Trophoblast cell (in vitro differentiated cells and primary cell): ENCODE measurements at regions not wholly inside any gene's neighbourhood (a gene's known extent, or its start where the extent isn't known, plus 50 kb on each side); places are given as distances from the start of the nearest gene placed in this dataset.

Experiments used
- DNase-seq, 2 donors: peaks; one replicate each; pipeline ENCODE4 v3.0.0-alpha.2; 2016
- H2AFZ ChIP-seq: 2 replicates; pipeline ENCODE4 v1.6.1; 2013; ENCODE audit warnings: low read length, moderate library complexity, mild to moderate bottlenecking; ENCODE audit not compliant: insufficient read depth, poor library complexity
- H2AK5ac ChIP-seq: 2 replicates; pipeline ENCODE4 v1.6.1; 2013; ENCODE audit warnings: mild to moderate bottlenecking, low read length
- H2BK120ac ChIP-seq: 2 replicates; pipeline ENCODE4 v1.6.1; 2013; ENCODE audit warnings: low read length, mild to moderate bottlenecking, moderate library complexity; ENCODE audit not compliant: insufficient read depth, poor library complexity
- H2BK12ac ChIP-seq: 2 replicates; pipeline ENCODE4 v1.6.1; 2013; ENCODE audit warnings: mild to moderate bottlenecking, low read length, moderate library complexity
- H2BK5ac ChIP-seq: 2 replicates; pipeline ENCODE4 v1.6.1; 2013; ENCODE audit warnings: low read length, low read depth, moderate library complexity, mild to moderate bottlenecking; ENCODE audit not compliant: poor library complexity
- H3K14ac ChIP-seq: 2 replicates; pipeline ENCODE4 v1.6.1; 2013; ENCODE audit warnings: mild to moderate bottlenecking, low read length
- H3K18ac ChIP-seq: 2 replicates; pipeline ENCODE4 v1.6.1; 2013; ENCODE audit warnings: mild to moderate bottlenecking, low read length
- H3K23ac ChIP-seq: 2 replicates; pipeline ENCODE4 v1.6.1; 2013; ENCODE audit warnings: low read length
- H3K27ac ChIP-seq: 2 replicates; pipeline ENCODE4 v1.5.1; 2013; ENCODE audit warnings: low read depth, mild to moderate bottlenecking, inconsistent platforms, low read length, moderate library complexity
- H3K27me3 ChIP-seq: 2 replicates; pipeline ENCODE4 v1.6.1; 2013; ENCODE audit warnings: inconsistent platforms, mild to moderate bottlenecking, low read length, moderate library complexity; ENCODE audit not compliant: insufficient read depth
- H3K36me3 ChIP-seq, 2 experiments: 1 replicate in 1 of 2; 2 replicates in 1 of 2; pipeline ENCODE4 v1.6.1; 2013; ENCODE audit warnings: low read length in 2 of 2, mild to moderate bottlenecking in 2 of 2, moderate library complexity in 1 of 2; ENCODE audit not compliant: insufficient read depth in 2 of 2, control insufficient read depth in 1 of 2
- H3K4ac ChIP-seq: 2 replicates; pipeline ENCODE4 v1.6.1; 2013; ENCODE audit warnings: low read depth, mild to moderate bottlenecking, low read length, moderate library complexity
- H3K4me1 ChIP-seq, 2 experiments: 1 replicate in 1 of 2; 2 replicates in 1 of 2; pipeline ENCODE4 v1.6.1; 2013; ENCODE audit warnings: low read length in 2 of 2, mild to moderate bottlenecking in 2 of 2, moderate library complexity in 1 of 2; ENCODE audit not compliant: insufficient read depth in 2 of 2, control insufficient read depth in 1 of 2
- H3K4me2 ChIP-seq: 2 replicates; pipeline ENCODE4 v1.6.1; 2013; ENCODE audit warnings: inconsistent platforms, mild to moderate bottlenecking, low read length, moderate library complexity
- H3K4me3 ChIP-seq: 2 replicates; pipeline ENCODE4 v1.5.1; 2013; ENCODE audit warnings: mild to moderate bottlenecking, low read depth, low read length, inconsistent platforms
- H3K79me1 ChIP-seq: one replicate; pipeline ENCODE4 v1.6.1; 2013; ENCODE audit warnings: low read length
- H3K79me2 ChIP-seq: 2 replicates; pipeline ENCODE4 v1.6.1; 2013; ENCODE audit warnings: low read length, mild to moderate bottlenecking; ENCODE audit not compliant: control insufficient read depth, insufficient read depth, poor library complexity
- H3K9ac ChIP-seq: 2 replicates; pipeline ENCODE4 v1.6.1; 2013; ENCODE audit warnings: mild to moderate bottlenecking, low read length
- H3K9me3 ChIP-seq: 2 replicates; pipeline ENCODE4 v1.6.1; 2013; ENCODE audit warnings: low read depth, mild to moderate bottlenecking, control low read depth, inconsistent platforms, low read length; ENCODE audit not compliant: insufficient read depth
- H4K12ac ChIP-seq: 2 replicates; pipeline ENCODE4 v1.6.1; 2013; ENCODE audit warnings: low read depth, mild to moderate bottlenecking, low read length, moderate library complexity
- H4K8ac ChIP-seq: 2 replicates; pipeline ENCODE4 v1.6.1; 2013; ENCODE audit warnings: low read depth, mild to moderate bottlenecking, low read length, moderate library complexity
- H4K91ac ChIP-seq: one replicate; pipeline ENCODE4 v1.6.1; 2013; ENCODE audit warnings: low read depth, mild to moderate bottlenecking, low read length, moderate library complexity
- WGBS: extraction: QIAGEN DNeasy Blood & Tissue Kit; methylation state at CpG from one replicate; pipeline ENCODE4 v1.1.7; 2013; ENCODE audit warnings: missing lambda C conversion rate; ENCODE audit not compliant: insufficient read length, insufficient coverage; ENCODE audit errors: extremely low coverage; 5-methylcytosine and 5-hydroxymethylcytosine counted together

GRCh38 chr5:4007001-4007400 is 411.4 kb downstream of the IRX1 start:
- no peak overlapping the region for H3K14ac ChIP-seq
- no peak overlapping the region for H3K4ac ChIP-seq
- H3K4me2 ChIP-seq: no peak overlapping the region
- H2BK120ac ChIP-seq: no peak overlapping the region
- H3K79me2 ChIP-seq: no peaks in the 10 kb centered on the region
- no peak overlapping the region for H2AFZ ChIP-seq
- no peak overlapping the region for H2AK5ac ChIP-seq
- H3K27ac ChIP-seq: no peak overlapping the region
- no CpG with 5 or more reads among the region's 3 CpGs for WGBS
- no peak overlapping the region for H4K8ac ChIP-seq
- no peaks in the 10 kb centered on the region for H3K36me3 ChIP-seq
- H4K91ac ChIP-seq: no peak overlapping the region
- no peak overlapping the region for H3K18ac ChIP-seq
- H2BK5ac ChIP-seq: no peak overlapping the region
- H3K9ac ChIP-seq: no peak overlapping the region
- DNase-seq: no peak
- H3K4me1 ChIP-seq: no peaks in the 10 kb centered on the region
- H3K9me3 ChIP-seq: peaks cover 2% of the 10 kb centered on the region
- no peaks in the 10 kb centered on the region for H3K79me1 ChIP-seq
- no peak overlapping the region for H4K12ac ChIP-seq
- H3K4me3 ChIP-seq: no peak overlapping the region
- H3K27me3 ChIP-seq: no peaks in the 10 kb centered on the region
- H3K23ac ChIP-seq: no peak overlapping the region
- no peak overlapping the region for H2BK12ac ChIP-seq

DNA sequence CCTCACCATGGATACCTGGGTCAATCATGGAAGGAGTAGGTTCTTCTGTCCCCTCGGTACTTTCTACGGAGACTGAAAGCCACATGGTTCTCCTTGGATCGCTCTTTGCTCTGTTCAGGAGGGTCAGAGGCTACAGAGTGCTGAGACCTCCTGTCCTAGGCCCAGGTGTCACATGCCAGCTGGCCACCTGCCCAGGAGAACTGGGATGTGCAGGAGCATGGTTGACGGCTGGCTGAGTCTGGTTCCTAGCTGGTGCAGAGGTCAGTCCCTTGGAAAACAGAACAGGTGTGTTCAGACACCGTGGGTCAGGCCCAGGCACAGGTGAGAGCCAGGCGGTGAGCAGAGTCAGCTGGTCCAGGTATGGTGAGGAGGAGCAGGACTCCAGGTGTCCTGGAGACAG is 416.3 kb downstream of the IRX1 start:
- no CpG with 5 or more reads among the region's 6 CpGs for WGBS
- no peak overlapping the region for H3K14ac ChIP-seq
- H3K36me3 ChIP-seq: no peaks in the 10 kb centered on the region
- no peaks in the 10 kb centered on the region for H3K27me3 ChIP-seq
- H3K9me3 ChIP-seq: no peaks in the 10 kb centered on the region
- no peak overlapping the region for H3K4ac ChIP-seq
- peak overlapping the region; percentile 37 for H3K4me3 ChIP-seq
- no peaks in the 10 kb centered on the region for H3K79me2 ChIP-seq
- no peak overlapping the region for H4K91ac ChIP-seq
- H2BK12ac ChIP-seq: no peak overlapping the region
- H3K9ac ChIP-seq: no peak overlapping the region
- no peak overlapping the region for H2AFZ ChIP-seq
- H3K79me1 ChIP-seq: no peaks in the 10 kb centered on the region
- no peak overlapping the region for H4K8ac ChIP-seq
- H3K23ac ChIP-seq: no peak overlapping the region
- no peak overlapping the region for H4K12ac ChIP-seq
- H2BK120ac ChIP-seq: no peak overlapping the region
- no peak overlapping the region for H2BK5ac ChIP-seq
- H3K18ac ChIP-seq: no peak overlapping the region
- H3K27ac ChIP-seq: no peak overlapping the region
- no peak overlapping the region for H2AK5ac ChIP-seq
- no peak for DNase-seq
- no peak overlapping the region for H3K4me2 ChIP-seq
- no peaks in the 10 kb centered on the region for H3K4me1 ChIP-seq

GRCh38 chr5:4013106-4013898 is 417.7 kb downstream of the IRX1 start:
- Histone ChIP-seq H3K14ac (no peak overlapping the region), H3K4me1 (no peaks in the 10 kb centered on the region), H3K4me2 (no peak overlapping the region), H2AK5ac (no peak overlapping the region), H3K4ac (no peak overlapping the region), H3K27me3 (no peaks in the 10 kb centered on the region), H3K9ac (no peak overlapping the region), H2BK5ac (no peak overlapping the region), H2BK12ac (no peak overlapping the region), H4K91ac (no peak overlapping the region), H2BK120ac (no peak overlapping the region), H2AFZ (no peak overlapping the region), H4K12ac (no peak overlapping the region), H3K23ac (no peak overlapping the region), H4K8ac (no peak overlapping the region), H3K4me3 (no peak overlapping the region), H3K79me2 (no peaks in the 10 kb centered on the region), H3K79me1 (no peaks in the 10 kb centered on the region), H3K18ac (no peak overlapping the region), H3K36me3 (no peaks in the 10 kb centered on the region), H3K9me3 (no peaks in the 10 kb centered on the region), H3K27ac (no peak overlapping the region)
- no peak for DNase-seq
- WGBS: no CpG with 5 or more reads among the region's 20 CpGs

DNA sequence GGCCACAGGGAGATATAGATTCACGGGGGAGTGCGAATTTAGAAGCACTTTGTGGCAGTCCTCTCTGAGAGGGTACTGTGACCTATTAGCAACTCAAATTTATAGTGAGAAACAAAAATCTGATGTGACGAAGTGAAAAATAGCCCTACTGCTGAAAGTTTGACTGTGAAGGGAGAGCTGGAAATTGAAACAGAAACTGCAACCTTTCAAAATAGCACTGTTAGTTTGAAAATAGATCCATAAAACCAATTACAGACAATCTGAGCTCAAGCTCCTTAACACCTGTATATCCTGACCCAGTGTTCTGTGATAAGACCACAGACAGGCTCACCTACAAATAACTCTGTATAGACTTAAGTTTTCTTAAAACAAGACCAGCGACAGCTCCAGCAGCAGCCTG is 420.1 kb downstream of the IRX1 start:
- Histone ChIP-seq H4K12ac (no peak overlapping the region), H3K4ac (no peak overlapping the region), H3K9ac (no peak overlapping the region), H3K79me1 (no peaks in the 10 kb centered on the region), H3K14ac (no peak overlapping the region), H2BK12ac (no peak overlapping the region), H3K23ac (no peak overlapping the region), H3K27me3 (no peaks in the 10 kb centered on the region), H3K27ac (no peak overlapping the region), H2BK120ac (no peak overlapping the region), H3K18ac (no peak overlapping the region), H3K9me3 (no peaks in the 10 kb centered on the region), H2AK5ac (no peak overlapping the region), H3K4me3 (no peak overlapping the region), H3K4me1 (no peaks in the 10 kb centered on the region), H3K36me3 (no peaks in the 10 kb centered on the region), H2BK5ac (no peak overlapping the region), H3K79me2 (no peaks in the 10 kb centered on the region), H4K8ac (no peak overlapping the region), H3K4me2 (no peak overlapping the region), H2AFZ (no peak overlapping the region), H4K91ac (no peak overlapping the region)
- no peak for DNase-seq
- no CpG with 5 or more reads among the region's 4 CpGs for WGBS
